Transverse colon (tissue), 4 donors: ENCODE measurements at regions not wholly inside any gene's neighbourhood (a gene's known extent, or its start where the extent isn't known, plus 50 kb on each side); places are given as distances from the start of the nearest gene placed in this dataset.

Source experiments
- EP300 ChIP-seq: sonication (generic); formaldehyde crosslinking; IDR thresholded peaks from one replicate; pipeline ENCODE4 v1.6.1; 2017; ENCODE audit warnings: antibody characterized with exemption, low read depth
- POLR2A ChIP-seq: fragments of 450-650 bp; IDR thresholded peaks from one replicate; pipeline ENCODE4 v1.6.1; 2016; ENCODE audit warnings: antibody characterized with exemption, mild to moderate bottlenecking, moderate library complexity
- POLR2AphosphoS5 ChIP-seq, 3 donors: sonication (generic); formaldehyde crosslinking; IDR thresholded peaks; one replicate each; pipeline ENCODE4 v1.6.1; 2016; ENCODE audit warnings: antibody characterized with exemption in 3 of 3
- TF ChIP-seq, protein P1 (sequence below), 5 experiments: fragments of 200-600 bp in 3 of 5; fragments of 450-650 bp in 2 of 5; sonication (generic) in 3 of 5; IDR thresholded peaks; 1 replicate in 2 of 5; 2 replicates in 3 of 5; pipeline ENCODE4 v1.5.1; 2016 to 2017; ENCODE audit warnings: antibody characterized with exemption in 5 of 5, inconsistent platforms in 3 of 5, mild to moderate bottlenecking in 2 of 5, moderate library complexity in 1 of 5

DNA sequence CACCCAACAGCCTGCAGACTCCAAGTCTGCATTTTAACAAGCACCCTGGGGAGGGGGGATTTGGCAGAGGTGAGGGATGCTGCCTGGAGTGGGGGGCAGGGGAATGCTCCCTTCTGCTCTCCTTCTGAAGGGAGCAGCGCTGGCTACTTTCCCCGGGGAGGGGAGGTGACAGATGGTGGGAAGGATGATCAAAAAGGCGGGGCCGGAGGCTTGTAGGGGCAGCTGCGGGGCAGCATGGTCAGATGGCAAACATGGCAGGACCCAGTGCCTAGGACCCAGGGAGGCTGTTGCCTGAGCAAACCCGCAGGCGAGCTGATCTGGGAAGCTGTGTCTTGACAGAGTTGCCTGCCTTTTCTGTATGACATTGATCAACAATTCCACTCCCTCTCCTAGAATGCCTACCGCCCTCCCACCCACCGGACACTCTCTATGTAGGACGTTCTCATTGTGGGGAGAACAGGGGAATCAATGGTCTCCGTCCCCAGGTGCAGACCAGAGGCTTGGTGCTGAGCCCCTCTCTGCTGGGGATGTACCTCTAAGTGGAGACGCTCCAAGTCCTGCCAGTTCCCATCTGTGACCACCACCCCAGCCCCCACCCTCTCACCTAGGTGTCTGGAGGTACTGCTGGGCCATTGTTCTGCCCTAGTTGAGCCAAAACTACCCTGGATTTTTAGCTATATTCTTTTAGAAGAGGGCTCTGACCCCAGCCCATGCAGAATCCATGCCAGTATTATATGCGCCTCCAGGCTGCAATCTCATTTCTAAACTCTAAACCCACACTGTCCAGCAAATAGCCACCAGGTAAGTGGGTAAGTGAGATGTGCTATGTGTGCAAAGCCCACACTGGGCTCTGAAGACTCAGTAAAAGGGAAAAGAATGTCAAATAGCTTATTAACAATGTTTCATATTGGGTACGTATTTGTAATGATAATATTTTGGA, 89.7 kb upstream of the SEC11C start:
- TF ChIP-seq, protein P1, sequence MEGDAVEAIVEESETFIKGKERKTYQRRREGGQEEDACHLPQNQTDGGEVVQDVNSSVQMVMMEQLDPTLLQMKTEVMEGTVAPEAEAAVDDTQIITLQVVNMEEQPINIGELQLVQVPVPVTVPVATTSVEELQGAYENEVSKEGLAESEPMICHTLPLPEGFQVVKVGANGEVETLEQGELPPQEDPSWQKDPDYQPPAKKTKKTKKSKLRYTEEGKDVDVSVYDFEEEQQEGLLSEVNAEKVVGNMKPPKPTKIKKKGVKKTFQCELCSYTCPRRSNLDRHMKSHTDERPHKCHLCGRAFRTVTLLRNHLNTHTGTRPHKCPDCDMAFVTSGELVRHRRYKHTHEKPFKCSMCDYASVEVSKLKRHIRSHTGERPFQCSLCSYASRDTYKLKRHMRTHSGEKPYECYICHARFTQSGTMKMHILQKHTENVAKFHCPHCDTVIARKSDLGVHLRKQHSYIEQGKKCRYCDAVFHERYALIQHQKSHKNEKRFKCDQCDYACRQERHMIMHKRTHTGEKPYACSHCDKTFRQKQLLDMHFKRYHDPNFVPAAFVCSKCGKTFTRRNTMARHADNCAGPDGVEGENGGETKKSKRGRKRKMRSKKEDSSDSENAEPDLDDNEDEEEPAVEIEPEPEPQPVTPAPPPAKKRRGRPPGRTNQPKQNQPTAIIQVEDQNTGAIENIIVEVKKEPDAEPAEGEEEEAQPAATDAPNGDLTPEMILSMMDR (IDR thresholded peaks at IDR 0.05): no peak
- no peak for TF ChIP-seq POLR2A
- TF ChIP-seq EP300: no peak
- TF ChIP-seq POLR2AphosphoS5 (IDR thresholded peaks at IDR 0.05): no peak
